Prostate gland (tissue), 2 donors: ENCODE measurements at regions not wholly inside any gene's neighbourhood (a gene's known extent, or its start where the extent isn't known, plus 50 kb on each side); places are given as distances from the start of the nearest gene placed in this dataset.

Source experiments
- POLR2AphosphoS5 ChIP-seq: sonication (generic); formaldehyde crosslinking; IDR thresholded peaks from one replicate; pipeline ENCODE4 v1.6.1; 2017; ENCODE audit warnings: antibody characterized with exemption
- TF ChIP-seq, protein P1 (sequence below), 4 experiments: fragments of 200-600 bp in 2 of 4; fragments of 450-650 bp in 2 of 4; sonication (generic) in 2 of 4; IDR thresholded peaks; 1 replicate in 3 of 4; 2 replicates in 1 of 4; pipeline ENCODE4 v1.5.1; 2016 to 2019; ENCODE audit warnings: antibody characterized with exemption in 4 of 4, mild to moderate bottlenecking in 2 of 4, moderate library complexity in 2 of 4

- TF ChIP-seq POLR2AphosphoS5, result no peak
- TF ChIP-seq, protein P1, sequence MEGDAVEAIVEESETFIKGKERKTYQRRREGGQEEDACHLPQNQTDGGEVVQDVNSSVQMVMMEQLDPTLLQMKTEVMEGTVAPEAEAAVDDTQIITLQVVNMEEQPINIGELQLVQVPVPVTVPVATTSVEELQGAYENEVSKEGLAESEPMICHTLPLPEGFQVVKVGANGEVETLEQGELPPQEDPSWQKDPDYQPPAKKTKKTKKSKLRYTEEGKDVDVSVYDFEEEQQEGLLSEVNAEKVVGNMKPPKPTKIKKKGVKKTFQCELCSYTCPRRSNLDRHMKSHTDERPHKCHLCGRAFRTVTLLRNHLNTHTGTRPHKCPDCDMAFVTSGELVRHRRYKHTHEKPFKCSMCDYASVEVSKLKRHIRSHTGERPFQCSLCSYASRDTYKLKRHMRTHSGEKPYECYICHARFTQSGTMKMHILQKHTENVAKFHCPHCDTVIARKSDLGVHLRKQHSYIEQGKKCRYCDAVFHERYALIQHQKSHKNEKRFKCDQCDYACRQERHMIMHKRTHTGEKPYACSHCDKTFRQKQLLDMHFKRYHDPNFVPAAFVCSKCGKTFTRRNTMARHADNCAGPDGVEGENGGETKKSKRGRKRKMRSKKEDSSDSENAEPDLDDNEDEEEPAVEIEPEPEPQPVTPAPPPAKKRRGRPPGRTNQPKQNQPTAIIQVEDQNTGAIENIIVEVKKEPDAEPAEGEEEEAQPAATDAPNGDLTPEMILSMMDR (IDR thresholded peaks at IDR 0.05), result no peak
Measured at GRCh38 chr18:73791081-73791480, 356.6 kb downstream of the FBXO15 start.
